ENCODE measurements at regions not wholly inside any gene's neighbourhood (a gene's known extent, or its start where the extent isn't known, plus 50 kb on each side); places are given as distances from the start of the nearest gene placed in this dataset.
A peak's percentile ranks its signal among the peaks of the same experiment; 100 is the strongest.
"Not testable (repeated sequence)": the region's sequence is repeated elsewhere in the genome, so short reads cannot be mapped to it uniquely, and the experiment has no call there.

DNA sequence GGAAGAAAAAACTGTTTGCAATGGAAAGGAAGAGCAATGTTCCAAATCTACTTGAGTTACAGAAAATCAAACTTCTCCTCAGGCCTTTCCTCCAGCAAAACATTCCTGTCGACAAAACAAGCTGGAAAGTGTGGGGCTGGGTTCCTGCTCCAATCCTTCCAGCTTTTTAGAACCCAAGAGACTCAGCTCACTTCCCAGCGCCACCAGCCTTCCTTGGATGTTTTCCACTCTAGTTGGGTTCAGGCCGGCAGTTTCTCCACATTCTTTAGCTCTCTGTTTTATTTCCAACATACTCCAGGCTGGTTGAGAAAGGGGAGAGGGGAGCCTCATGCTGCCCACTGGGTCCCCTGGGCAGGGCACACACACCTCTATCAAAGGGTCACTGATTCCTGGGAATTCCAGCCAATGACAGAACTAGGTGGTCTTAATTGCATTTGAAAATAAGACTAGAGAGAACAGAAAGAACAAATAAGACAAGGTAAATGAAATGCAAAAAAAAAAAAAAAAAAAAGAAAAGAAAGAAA, 287.5 kb upstream of the FRG1 start:
- H3K9ac ChIP-seq (ENCODE audit: low read length); H3K36me3 ChIP-seq (ENCODE audit: control insufficient read depth, insufficient read depth, low read length); H3K4me3 ChIP-seq (ENCODE audit: low read depth, low read length); H3K27me3 ChIP-seq (ENCODE audit: control insufficient read depth, insufficient read depth, low read length); H3K4me1 ChIP-seq (ENCODE audit: control insufficient read depth, insufficient read depth, low read length); H3K9me3 ChIP-seq (ENCODE audit: control insufficient read depth, insufficient read depth, low read depth, low read length); H3K27ac ChIP-seq (ENCODE audit: low read depth, low read length): not testable (repeated sequence)

- not testable (repeated sequence) for H3K4me3 ChIP-seq (ENCODE audit: low read depth, low read length); H3K4me1 ChIP-seq (ENCODE audit: control insufficient read depth, insufficient read depth, low read length); H3K27ac ChIP-seq (ENCODE audit: low read depth, low read length); H3K36me3 ChIP-seq (ENCODE audit: control insufficient read depth, insufficient read depth, low read length); H3K27me3 ChIP-seq (ENCODE audit: control insufficient read depth, insufficient read depth, low read length); H3K9me3 ChIP-seq (ENCODE audit: control insufficient read depth, insufficient read depth, low read depth, low read length)
- peak overlapping the region; percentile 12 for H3K9ac ChIP-seq (ENCODE audit: low read length)
Measured at GRCh38 chr4:189653983-189654382, 286.7 kb upstream of the FRG1 start.

GRCh38 chr4:189654396-189654795, 286.3 kb upstream of the FRG1 start:
- not testable (repeated sequence) for H3K27ac ChIP-seq (ENCODE audit: low read depth, low read length); H3K36me3 ChIP-seq (ENCODE audit: control insufficient read depth, insufficient read depth, low read length); H3K4me3 ChIP-seq (ENCODE audit: low read depth, low read length); H3K9ac ChIP-seq (ENCODE audit: low read length); H3K9me3 ChIP-seq (ENCODE audit: control insufficient read depth, insufficient read depth, low read depth, low read length); H3K27me3 ChIP-seq (ENCODE audit: control insufficient read depth, insufficient read depth, low read length); H3K4me1 ChIP-seq (ENCODE audit: control insufficient read depth, insufficient read depth, low read length)

- H3K36me3 ChIP-seq (ENCODE audit: control insufficient read depth, insufficient read depth, low read length); H3K27ac ChIP-seq (ENCODE audit: low read depth, low read length); H3K27me3 ChIP-seq (ENCODE audit: control insufficient read depth, insufficient read depth, low read length); H3K9ac ChIP-seq (ENCODE audit: low read length); H3K4me1 ChIP-seq (ENCODE audit: control insufficient read depth, insufficient read depth, low read length); H3K4me3 ChIP-seq (ENCODE audit: low read depth, low read length); H3K9me3 ChIP-seq (ENCODE audit: control insufficient read depth, insufficient read depth, low read depth, low read length): not testable (repeated sequence)
Measured at GRCh38 chr4:189655817-189656216, 284.9 kb upstream of the FRG1 start.

GRCh38 chr4:189656641-189657040, 284.0 kb upstream of the FRG1 start:
- Histone ChIP-seq H3K9ac (ENCODE audit: low read length) (no peak overlapping the region), H3K4me1 (ENCODE audit: control insufficient read depth, insufficient read depth, low read length) (peaks cover 8% of the 10 kb centered on the region; the same call in 1 of the 2 replicates), H3K27me3 (ENCODE audit: control insufficient read depth, insufficient read depth, low read length) (no peaks in the 10 kb centered on the region), H3K36me3 (ENCODE audit: control insufficient read depth, insufficient read depth, low read length) (no peaks in the 10 kb centered on the region), H3K4me3 (ENCODE audit: low read depth, low read length) (no peak overlapping the region), H3K9me3 (ENCODE audit: control insufficient read depth, insufficient read depth, low read depth, low read length) (no peaks in the 10 kb centered on the region), H3K27ac (ENCODE audit: low read depth, low read length) (no peak overlapping the region)

DNA sequence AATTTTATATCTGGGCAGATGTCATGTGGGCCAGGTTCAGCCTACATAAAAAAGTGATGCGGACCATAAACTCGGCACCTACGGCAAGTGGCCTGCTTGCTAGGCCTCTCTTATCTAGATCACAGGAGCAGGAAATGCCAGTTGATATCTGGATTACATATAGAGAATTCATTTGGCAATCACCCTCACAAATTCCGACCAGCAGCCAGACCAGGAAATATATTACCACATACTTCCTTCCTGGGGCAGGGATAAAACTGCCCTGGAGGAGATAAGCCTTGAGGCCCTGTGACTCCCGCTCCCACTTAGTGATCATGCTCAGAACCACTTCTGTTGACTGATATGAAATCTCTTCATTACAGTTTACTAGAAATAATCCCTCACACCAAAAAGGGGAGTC, 282.4 kb upstream of the FRG1 start:
- not testable (repeated sequence) for H3K4me1 ChIP-seq (ENCODE audit: control insufficient read depth, insufficient read depth, low read length); H3K27me3 ChIP-seq (ENCODE audit: control insufficient read depth, insufficient read depth, low read length); H3K36me3 ChIP-seq (ENCODE audit: control insufficient read depth, insufficient read depth, low read length); H3K9ac ChIP-seq (ENCODE audit: low read length); H3K9me3 ChIP-seq (ENCODE audit: control insufficient read depth, insufficient read depth, low read depth, low read length); H3K27ac ChIP-seq (ENCODE audit: low read depth, low read length); H3K4me3 ChIP-seq (ENCODE audit: low read depth, low read length)

DNA sequence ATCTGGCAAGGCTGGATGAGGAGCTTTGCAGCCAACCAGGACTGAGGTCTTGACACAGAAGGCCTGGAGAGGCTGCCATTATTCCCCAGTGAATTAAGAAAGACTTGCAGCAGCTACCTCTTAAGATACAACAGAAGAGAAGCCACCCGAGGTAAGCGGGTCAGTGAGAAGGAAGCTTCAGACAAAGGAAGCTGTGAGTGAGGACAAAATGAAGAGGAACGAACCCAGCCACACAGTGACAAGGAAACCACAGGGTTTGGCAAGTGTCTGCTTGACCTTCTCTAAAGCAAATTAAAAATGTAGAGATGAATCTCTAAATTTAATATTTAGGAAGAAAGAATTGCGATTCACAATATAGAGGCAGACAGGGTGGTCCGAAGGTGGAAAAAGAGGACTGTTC, 281.8 kb upstream of the FRG1 start:
- not testable (repeated sequence) for H3K9me3 ChIP-seq (ENCODE audit: control insufficient read depth, insufficient read depth, low read depth, low read length); H3K4me3 ChIP-seq (ENCODE audit: low read depth, low read length)

DNA sequence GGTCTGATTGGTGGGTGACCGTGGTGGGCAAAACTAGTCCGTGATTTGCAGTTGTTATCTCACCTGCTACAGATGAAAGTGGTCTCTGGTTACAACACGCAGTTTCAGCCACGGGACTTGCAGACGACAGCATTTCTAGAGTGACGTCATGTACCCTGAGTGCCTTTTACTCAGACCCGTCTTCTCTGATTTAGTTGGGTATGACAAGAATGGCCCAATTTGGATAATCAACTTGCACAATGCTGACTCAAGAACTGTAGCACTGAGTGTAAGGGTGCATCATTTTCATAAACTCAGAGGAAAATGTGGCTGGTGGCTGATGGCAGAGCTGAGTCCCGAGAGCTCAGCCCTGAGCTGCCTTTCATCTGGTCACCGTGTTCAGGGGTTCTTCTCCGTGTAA, 281.4 kb upstream of the FRG1 start:
- H3K9ac ChIP-seq (ENCODE audit: low read length): no peak overlapping the region

More for the DNA sequence above, 281.8 kb upstream of the FRG1 start:
- H3K36me3 ChIP-seq (ENCODE audit: control insufficient read depth, insufficient read depth, low read length); H3K27ac ChIP-seq (ENCODE audit: low read depth, low read length); H3K27me3 ChIP-seq (ENCODE audit: control insufficient read depth, insufficient read depth, low read length); H3K4me1 ChIP-seq (ENCODE audit: control insufficient read depth, insufficient read depth, low read length); H3K9ac ChIP-seq (ENCODE audit: low read length): not testable (repeated sequence)

GRCh38 chr4:189660722-189661360, 279.8 kb upstream of the FRG1 start:
- no peaks in the 10 kb centered on the region for H3K36me3 ChIP-seq (ENCODE audit: control insufficient read depth, insufficient read depth, low read length)
- H3K27me3 ChIP-seq (ENCODE audit: control insufficient read depth, insufficient read depth, low read length): no peaks in the 10 kb centered on the region
- no peak overlapping the region for H3K9ac ChIP-seq (ENCODE audit: low read length)
- H3K9me3 ChIP-seq (ENCODE audit: control insufficient read depth, insufficient read depth, low read depth, low read length): peaks cover 14% of the 10 kb centered on the region; the same call in 1 of the 2 replicates
- H3K4me3 ChIP-seq (ENCODE audit: low read depth, low read length): no peak overlapping the region
- no peaks in the 10 kb centered on the region for H3K4me1 ChIP-seq (ENCODE audit: control insufficient read depth, insufficient read depth, low read length)
- no peak overlapping the region for H3K27ac ChIP-seq (ENCODE audit: low read depth, low read length)

More for the DNA sequence above, 281.4 kb upstream of the FRG1 start:
- no peaks in the 10 kb centered on the region for H3K4me1 ChIP-seq (ENCODE audit: control insufficient read depth, insufficient read depth, low read length)
- H3K9me3 ChIP-seq (ENCODE audit: control insufficient read depth, insufficient read depth, low read depth, low read length): peaks cover 6% of the 10 kb centered on the region; the same call in 1 of the 2 replicates
- H3K36me3 ChIP-seq (ENCODE audit: control insufficient read depth, insufficient read depth, low read length): no peaks in the 10 kb centered on the region
- no peak overlapping the region for H3K27ac ChIP-seq (ENCODE audit: low read depth, low read length)
- no peak overlapping the region for H3K4me3 ChIP-seq (ENCODE audit: low read depth, low read length)
- no peaks in the 10 kb centered on the region for H3K27me3 ChIP-seq (ENCODE audit: control insufficient read depth, insufficient read depth, low read length)

- Histone ChIP-seq H3K4me1 (ENCODE audit: control insufficient read depth, insufficient read depth, low read length) (no peaks in the 10 kb centered on the region), H3K27me3 (ENCODE audit: control insufficient read depth, insufficient read depth, low read length) (no peaks in the 10 kb centered on the region), H3K9me3 (ENCODE audit: control insufficient read depth, insufficient read depth, low read depth, low read length) (peaks cover 14% of the 10 kb centered on the region), H3K36me3 (ENCODE audit: control insufficient read depth, insufficient read depth, low read length) (no peaks in the 10 kb centered on the region), H3K4me3 (ENCODE audit: low read depth, low read length) (no peak overlapping the region), H3K9ac (ENCODE audit: low read length) (no peak overlapping the region), H3K27ac (ENCODE audit: low read depth, low read length) (no peak overlapping the region)
Measured at GRCh38 chr4:189664693-189665250, 275.9 kb upstream of the FRG1 start.

DNA sequence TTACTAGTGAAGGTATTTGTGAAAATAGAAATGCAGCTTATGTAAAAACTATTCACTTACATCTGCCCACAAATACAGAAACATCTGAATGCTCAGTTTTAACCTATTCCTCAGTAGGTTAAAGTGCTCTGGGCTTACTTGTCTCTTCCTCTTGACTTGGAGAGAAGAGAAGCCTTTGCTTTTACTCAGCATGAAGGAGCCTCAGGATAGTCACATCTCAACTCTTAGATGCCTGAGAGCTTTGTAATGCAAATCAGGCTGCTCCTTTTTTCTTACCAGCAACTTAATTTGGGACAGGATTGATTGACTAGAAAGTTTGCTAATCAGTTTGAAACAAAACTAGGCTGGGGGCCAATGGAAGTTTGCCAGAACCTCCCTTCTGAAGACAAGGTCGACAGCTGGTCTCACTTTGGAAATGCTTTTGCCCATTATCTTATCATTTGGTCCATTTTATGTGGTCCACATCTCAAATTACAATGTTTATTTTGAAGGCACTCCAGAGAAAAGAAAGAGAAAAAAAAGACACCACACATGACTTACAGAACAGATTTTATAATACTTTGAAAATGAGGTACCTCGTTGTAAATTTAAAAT, 274.9 kb upstream of the FRG1 start:
- H3K9ac ChIP-seq (ENCODE audit: low read length); H3K36me3 ChIP-seq (ENCODE audit: control insufficient read depth, insufficient read depth, low read length); H3K27ac ChIP-seq (ENCODE audit: low read depth, low read length); H3K27me3 ChIP-seq (ENCODE audit: control insufficient read depth, insufficient read depth, low read length); H3K4me1 ChIP-seq (ENCODE audit: control insufficient read depth, insufficient read depth, low read length); H3K4me3 ChIP-seq (ENCODE audit: low read depth, low read length): not testable (repeated sequence)
- H3K9me3 ChIP-seq (ENCODE audit: control insufficient read depth, insufficient read depth, low read depth, low read length): peaks cover 14% of the 10 kb centered on the region
